GM18499 (cell line): ENCODE measurements at regions not wholly inside any gene's neighbourhood (a gene's known extent, or its start where the extent isn't known, plus 50 kb on each side); places are given as distances from the start of the nearest gene placed in this dataset.

Experiments
- ATAC-seq: cut with Tn5 transposase; IDR thresholded peaks from one replicate; pipeline ENCODE4 v1.9.1; 2021; ENCODE audit warnings: moderate number of reproducible peaks; ENCODE audit not compliant: insufficient read depth, unreplicated experiment

- ATAC-seq = no peak
Observed at GRCh38 chr18:70659036-70659925, 370.4 kb downstream of the SOCS6 start.

DNA sequence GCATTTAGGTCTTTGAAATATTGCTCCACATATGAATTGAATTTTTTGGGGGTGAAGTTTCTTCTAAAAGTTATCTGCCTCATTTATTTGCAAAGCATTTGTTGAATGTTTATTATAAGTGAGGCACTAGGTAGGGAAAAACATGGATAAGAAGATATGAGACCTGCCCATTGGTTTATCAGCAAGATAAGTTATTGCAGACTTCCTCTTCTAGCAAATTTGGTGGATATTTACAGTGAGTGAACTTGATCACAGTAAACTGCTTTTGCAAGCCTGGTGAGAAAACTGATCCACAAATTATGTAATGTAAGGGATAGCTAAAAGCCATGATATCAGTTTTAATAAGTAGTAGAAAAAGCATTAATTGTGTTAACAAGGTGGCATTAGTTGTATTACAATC, 364.8 kb downstream of the SOCS6 start:
- ATAC-seq = no peak

- ATAC-seq = no peak
Observed at GRCh38 chr18:70650878-70651277, 362.0 kb downstream of the SOCS6 start.

- ATAC-seq = no peak
Observed at GRCh38 chr18:70649683-70650082, 360.8 kb downstream of the SOCS6 start.

DNA sequence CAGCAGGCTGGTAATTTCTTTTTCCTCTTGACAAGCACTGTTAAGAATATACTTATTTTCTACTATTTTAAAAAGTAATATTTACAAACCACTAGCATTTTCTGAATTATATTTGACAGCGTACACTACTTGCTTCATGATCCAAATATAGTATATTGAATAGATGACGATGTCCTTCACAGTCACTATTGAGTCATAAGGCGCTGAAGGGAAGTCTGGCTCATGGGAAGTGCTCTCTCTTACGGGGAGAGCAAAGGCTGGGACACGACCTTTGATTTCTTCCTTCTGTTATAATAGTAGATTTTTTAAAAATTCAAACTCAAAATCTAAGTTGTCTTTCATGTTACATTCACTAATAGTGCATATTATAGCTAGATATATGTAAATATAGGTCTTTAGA, 357.1 kb downstream of the SOCS6 start:
- no peak for ATAC-seq

DNA sequence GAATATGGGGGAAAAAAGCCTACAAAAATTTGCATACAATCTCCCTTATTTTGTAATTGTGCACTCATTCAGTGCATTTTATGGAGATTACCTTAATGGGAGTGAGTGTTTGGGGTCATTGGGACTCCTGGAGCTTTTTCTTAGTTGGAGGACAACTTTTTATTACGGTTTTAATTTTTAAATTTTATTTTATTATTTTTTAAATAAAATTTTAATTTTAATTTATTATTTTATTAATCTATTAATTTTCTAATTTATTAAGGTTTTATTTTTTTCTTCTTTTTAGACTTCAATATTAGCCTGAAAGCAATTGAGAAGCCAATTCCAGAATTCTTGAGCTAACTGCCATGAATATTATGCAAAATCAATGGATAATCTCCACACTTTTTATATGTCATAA, 355.0 kb downstream of the SOCS6 start:
- ATAC-seq = no peak

- no peak for ATAC-seq
Observed at GRCh38 chr18:70641156-70641775, 352.4 kb downstream of the SOCS6 start.

- no peak for ATAC-seq
Observed at GRCh38 chr18:70640336-70640887, 351.6 kb downstream of the SOCS6 start.

- ATAC-seq = no peak
Observed at GRCh38 chr18:70636991-70637390, 348.1 kb downstream of the SOCS6 start.

- no peak for ATAC-seq
Observed at GRCh38 chr18:70634576-70635147, 345.8 kb downstream of the SOCS6 start.

DNA sequence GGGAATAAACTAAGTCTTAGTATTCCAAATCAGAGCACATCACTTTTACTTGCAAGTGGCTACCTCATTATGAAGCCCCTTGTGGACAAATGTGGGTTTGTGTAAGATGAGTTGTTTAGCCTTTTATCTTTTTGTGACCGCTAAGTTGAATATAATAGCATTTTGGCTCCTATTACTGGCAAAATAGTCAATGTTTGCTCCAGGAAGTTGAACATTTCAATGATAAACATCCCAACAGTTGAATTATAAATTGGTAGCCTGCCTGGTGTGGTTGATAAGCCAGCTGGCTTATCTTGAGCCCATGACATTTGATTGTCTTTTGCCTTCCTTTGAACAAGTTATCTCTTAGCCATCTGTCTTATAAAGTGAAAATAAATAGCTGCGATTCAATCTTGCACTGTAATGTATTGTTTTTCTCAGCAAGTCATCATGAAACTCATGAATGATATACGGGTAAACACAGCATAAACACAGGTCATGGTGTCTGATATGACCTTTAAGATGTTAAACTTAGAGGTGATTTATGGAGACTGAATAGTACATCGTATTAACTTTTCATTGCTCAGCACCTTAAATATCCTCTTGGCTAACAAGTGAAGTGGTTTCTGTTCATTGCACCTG, 338.4 kb downstream of the SOCS6 start:
- no peak for ATAC-seq

GRCh38 chr18:70622622-70623419, 334.0 kb downstream of the SOCS6 start:
- ATAC-seq = no peak

DNA sequence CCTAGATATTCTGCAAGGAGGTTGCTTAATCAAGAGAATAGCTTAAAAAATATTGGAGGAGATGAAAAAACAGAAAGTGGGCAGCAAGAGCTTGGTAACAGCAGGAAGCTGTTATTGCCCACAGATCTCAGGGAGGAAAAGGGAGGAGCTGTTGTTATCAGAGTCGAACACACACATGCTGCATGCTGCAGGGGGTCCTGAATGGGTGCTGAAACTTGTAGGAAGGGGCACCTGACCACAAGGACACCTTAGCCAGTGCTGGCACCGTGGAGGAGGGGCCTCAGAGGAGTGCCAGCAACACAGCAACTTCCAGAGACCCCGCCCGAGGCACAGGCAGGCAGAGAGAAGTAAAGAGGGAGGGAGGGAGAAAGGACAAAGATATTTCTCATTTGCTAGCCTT, 332.9 kb downstream of the SOCS6 start:
- ATAC-seq = no peak

GRCh38 chr18:70620837-70621612, 332.2 kb downstream of the SOCS6 start:
- no peak for ATAC-seq

DNA sequence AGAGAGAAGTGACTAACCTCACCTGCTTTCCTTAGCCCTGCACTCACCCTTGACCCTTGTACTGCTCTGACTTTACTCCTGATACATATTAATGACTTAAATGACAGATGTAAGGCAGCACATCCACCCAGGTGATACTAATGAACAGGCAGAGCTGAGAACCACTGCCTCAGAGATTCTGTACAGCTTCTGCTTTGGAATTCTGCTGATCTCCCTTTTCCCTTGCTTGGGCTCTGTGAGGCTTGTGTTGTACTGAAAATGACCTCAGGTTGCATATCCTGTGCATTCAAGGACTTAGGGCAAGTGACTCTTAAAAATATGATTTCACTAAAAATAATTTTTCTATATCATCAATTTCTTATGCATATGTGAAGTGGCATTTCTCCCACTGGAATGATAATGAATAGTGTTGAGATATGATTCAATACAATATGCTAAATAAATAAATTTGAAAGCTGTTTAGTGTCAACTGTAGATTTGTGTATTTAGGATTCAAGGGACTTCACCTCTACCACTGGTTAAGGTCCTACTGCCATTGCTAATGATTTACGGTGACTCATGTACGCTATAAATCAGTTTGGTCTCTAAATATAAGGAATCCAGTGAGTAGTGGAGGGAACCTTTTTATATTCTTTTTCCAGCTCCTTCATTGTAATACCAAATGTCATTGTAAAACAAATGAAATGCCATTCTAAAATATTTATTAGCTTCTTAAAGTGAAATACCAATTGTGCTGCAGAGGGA, 328.3 kb downstream of the SOCS6 start:
- no peak for ATAC-seq

DNA sequence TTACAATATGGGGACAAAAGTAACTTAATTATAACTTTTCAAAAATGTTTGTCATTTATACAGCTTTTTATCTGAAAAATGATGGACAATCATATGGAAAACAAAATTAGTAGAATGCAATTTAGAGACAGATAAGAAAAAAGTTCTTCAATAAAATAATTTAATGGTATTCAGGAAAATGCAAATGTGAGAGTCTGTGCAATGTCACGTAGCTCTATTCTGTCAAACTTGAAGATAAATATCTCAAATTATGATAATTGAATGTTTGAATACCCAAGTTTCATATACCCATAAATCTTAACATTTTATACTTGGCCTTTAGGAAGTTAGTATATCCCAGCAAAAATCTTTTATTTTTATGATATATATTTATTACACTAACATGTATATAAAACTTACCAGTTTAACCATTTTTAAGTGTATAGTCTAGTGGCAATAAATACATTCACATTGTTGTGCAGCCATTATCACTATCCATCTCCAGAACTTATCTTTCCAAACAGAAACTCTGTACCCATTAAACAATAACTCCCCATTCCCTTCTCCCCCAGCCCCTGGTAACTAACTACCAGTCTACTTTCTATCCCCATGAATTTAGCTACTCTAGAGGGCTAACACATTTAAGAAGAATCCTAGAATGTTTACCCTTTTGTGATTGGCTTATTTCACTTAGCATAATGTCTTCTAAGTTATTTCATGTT, 311.5 kb downstream of the SOCS6 start:
- ATAC-seq = no peak

GRCh38 chr18:70598406-70598805, 309.6 kb downstream of the SOCS6 start:
- no peak for ATAC-seq

DNA sequence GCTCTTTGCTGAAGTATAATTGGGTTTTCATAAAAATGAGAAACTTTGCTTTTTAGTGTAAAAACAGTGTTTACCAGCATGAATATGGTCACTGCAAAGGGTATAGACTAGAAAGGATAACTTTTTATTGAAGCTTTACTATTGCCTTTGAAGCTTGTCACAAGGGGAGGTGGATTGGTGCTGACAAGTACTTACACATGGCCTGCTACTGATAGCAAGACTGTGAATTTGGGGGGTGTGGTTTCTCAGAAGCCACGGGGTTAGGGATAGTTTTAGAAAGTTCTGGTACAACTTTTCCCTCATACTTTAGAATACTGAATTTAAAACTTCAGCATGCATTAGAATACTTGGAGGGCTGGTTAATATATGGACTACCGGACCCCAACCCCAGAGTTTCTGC, 294.1 kb downstream of the SOCS6 start:
- ATAC-seq = no peak
